HG02938 (cell line): ENCODE measurements at regions not wholly inside any gene's neighbourhood (a gene's known extent, or its start where the extent isn't known, plus 50 kb on each side); places are given as distances from the start of the nearest gene placed in this dataset.
A peak's percentile ranks its signal among the peaks of the same experiment; 100 is the strongest.
"Not testable (repeated sequence)": the region's sequence is repeated elsewhere in the genome, so short reads cannot be mapped to it uniquely, and the experiment has no call there.

Experiments used
- ATAC-seq: cut with Tn5 transposase; IDR thresholded peaks from one replicate; pipeline ENCODE4 v1.9.1; 2021; ENCODE audit warnings: mild to moderate bottlenecking, moderate library complexity; ENCODE audit not compliant: unreplicated experiment

DNA sequence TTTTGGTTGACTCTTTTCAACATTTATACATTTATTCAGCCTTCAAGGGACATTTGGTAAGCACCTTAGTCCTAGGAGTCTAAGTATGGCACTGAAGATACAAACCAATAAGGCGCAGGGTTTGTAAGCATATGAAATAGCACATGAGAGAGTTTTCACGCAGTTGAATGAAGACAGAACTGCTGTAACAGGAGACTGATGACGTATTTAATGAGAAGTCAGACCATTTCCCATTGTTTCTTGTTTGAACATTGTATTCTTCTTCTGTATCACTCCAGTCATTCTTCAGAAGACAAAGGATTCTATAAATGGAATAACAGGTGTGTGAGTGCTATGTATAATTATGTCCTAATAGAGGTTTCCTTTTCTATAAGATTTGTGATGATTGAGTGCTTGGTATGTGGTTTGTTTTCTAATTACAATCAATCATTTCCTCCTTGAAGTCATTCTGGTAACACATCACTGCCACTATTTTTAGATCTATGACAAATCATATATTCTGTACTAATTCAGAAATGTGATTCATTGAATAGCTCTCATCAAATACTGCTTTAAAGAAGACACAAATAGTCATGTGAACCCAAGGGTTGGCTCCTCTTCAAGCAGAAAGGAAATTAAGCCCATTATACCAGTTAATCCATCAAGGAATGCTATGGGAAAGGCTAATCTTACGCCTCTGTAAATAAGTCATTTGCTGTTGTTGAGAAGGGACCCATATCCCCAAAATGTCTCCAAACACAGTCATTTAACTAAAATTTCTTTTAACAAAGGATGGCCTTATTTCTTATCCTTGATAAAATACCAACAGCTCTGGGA lies 222.8 kb upstream of the NBEA start:
- ATAC-seq = no peak

DNA sequence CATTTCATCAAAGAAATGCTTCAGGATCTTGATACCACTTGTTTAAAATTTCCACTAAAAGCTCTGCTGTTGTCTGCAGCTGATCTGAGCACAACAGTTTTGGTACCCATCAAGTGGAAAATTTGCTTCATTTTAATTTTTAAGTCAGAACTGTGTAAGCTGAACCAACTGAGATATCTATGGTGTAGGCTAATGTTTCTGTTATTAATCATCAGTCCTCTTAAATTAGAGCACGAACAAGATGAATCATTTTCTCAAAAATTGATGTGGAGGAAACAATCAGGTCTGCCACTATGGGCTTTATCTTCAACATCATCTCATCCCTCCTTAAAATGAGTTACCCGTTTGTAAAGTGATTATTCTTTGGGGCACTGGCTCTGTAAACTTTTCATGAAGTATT lies 221.5 kb upstream of the NBEA start:
- no peak for ATAC-seq

DNA sequence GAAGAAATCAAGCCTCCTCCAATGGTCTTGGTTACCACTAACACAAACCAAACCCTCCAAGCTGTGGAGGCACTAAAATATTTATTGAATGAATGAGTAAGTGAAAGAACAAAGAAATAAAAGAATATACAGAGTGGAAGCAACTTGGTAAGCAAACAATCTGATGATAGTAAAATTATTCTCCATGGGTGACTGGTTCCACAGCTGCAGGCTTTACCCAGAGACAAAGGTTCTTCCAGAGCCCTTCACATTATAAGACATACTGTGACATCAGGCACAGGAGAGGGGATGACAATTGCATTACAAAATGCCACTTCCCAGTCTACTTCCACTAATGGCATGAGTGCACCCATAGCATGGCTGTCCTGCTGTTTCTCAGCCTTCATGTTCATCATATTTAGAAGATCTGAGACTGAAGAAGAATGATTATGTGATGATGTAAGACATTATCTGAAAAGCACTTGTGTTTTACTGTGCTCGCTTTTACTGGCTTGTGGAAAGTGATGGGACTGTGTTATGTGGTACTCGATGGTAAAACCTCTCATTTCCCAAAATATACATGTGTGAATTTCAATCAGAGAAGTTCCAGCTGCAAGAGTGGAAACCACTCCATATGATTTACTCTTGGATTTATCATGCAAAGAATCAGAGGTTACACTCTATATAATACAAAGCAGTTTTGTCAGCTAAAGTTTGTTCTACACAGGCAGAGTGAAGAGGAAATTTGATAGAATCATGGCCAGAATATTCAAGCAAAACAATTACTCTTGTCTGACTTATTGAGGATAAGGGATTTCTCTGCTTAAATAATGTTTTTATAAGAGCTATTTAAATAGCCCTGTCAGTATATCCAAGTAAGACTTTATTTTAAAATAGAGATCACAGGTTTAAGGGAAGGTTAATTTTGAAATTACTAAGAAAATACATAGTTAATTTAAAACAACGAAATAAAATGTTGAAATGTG lies 220.2 kb upstream of the NBEA start:
- ATAC-seq = no peak

DNA sequence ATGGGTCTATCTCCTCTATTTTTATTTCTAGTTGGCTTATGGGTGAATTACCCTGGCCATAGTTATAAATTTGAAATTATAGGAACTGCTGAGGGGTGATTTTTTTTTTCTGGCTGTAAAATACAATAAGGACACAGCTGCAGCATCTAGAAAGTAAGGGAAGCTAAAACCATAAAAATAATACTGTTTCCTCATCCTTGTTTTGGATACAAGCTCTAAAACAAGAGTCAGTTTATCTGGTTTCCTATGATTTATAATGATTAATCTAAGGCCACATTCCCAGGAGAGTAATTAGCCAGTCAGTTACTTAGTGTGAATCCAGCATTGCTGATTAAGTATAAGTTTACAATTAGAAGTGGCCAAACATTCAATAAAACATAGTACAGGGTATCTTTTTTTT lies 219.1 kb upstream of the NBEA start:
- ATAC-seq = no peak

DNA sequence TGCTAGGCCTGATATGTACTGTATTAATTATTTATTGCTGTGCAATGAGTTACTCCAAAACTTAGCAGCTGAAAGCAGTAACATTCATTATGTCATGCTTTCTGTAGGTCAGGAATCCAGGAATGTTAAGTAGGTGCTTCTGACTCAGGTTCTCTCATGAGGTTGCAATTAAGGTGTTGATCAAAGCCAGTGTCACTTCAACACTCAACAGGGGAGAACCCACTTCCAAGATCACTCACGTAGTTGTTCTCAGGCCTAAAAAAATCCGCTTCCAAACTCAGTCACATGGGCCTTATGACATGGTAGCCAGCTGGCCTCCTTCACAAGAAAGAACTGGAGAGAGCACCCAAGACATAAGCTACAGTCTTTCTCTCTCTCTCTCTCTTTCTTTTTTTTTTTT lies 211.1 kb upstream of the NBEA start:
- ATAC-seq = no peak

DNA sequence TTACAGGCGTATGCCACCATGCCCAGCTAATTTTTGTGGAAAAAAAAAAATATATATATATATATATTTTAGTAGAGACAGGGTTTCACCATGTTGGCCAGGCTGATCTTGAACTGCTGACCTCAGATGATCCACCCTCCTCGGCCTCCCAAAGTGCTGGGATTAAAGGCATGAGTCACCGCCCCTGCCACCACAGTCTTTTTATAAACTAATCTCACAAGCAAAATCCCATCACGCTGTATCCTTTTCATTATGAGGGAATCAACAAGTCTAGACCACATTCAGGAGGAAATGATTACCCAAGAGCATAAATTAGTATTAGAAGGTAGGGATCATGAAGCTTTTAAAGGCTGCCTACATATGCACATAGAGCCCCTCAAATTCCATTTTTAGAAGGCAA lies 210.6 kb upstream of the NBEA start:
- ATAC-seq = no peak

DNA sequence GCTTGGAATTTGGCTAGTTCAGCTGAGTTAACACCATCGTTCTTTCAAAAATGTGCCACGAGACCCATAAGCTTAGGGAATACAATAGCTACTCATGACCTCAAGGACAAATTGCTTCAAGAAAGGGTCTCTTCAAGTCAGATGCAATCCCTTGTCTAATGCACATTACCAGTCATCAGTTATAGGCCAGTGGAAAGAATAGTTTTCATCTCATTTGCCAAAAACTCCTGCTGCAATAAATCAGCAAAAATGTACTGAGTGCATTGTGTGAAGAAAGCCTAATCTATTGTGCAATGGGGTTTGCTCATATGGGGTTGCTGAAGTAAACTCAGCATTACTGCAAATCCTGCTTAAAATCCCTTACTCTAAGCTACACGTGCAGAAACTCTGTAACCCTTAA lies 208.3 kb upstream of the NBEA start:
- no peak for ATAC-seq

DNA sequence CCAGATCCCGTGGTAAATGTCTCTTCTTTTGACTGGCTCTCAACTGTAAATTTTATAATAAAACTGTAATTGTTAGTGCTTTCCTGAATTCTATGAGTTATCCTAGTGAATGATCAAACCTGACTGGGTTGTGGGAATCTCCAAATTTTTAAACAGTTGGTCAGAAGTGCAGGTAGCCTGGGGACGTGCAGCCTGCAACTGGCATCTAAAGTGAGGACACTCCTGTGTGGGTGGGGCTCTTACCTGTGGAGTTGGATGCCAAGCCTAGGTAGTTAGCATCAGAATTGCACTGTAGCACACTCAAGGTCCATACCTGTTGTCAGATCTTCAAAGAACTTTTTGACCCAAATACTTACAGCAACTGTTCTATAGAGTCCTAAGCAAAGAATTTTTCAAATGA lies 207.1 kb upstream of the NBEA start:
- no peak for ATAC-seq

DNA sequence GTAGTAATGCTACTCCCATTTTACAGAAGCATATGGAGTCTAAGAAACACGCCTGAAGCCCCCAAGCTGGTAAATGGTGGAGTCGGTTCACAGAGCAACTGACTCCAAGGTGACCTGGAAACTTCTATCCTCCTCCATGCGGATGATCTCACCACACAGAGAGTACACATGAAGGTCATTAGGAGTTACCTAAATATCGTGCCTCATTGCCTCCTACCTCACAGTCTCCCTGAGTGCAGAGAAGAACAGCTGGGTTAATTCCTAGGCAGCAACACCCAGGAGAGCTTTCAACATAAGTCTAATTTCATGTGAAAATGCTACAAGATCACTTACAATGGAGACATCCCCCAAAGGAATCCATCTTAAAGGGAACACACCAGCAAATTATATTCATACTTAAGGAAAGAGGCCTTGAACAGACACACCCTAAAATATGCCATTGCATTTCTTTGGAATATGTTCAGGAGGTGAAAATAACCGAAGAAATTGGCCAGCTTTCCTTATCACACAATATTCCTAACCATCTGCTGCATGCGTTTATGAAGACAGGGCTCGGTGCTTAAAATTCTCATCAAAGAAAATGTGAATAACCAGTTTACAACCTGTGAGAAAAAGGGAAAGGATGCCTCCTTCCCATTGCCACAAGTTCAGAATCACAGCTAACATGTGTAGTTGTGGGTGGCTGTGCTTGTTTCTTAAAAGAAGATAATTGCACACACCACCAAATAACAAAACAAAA lies 203.6 kb upstream of the NBEA start:
- ATAC-seq = no peak

DNA sequence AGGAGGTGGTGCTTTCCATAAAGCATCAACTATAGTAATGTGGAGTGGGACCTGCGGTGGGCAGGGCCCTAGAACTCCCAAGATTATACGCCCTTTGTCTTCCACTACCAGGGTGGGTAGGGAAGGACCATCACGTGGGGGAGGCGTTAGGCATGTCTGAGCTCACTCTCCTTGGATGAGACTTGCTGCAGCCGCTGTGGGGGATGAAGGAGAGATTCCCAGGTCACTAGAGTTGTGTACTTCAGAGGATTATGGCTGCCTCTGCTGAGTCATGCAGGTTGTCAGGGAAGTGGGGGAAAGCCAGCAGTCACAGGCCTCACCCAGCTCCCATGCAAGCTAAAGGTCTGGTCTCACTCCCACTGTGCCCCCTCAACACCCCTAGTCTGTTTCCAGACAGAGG lies 195.0 kb upstream of the NBEA start:
- ATAC-seq = not testable (repeated sequence)

DNA sequence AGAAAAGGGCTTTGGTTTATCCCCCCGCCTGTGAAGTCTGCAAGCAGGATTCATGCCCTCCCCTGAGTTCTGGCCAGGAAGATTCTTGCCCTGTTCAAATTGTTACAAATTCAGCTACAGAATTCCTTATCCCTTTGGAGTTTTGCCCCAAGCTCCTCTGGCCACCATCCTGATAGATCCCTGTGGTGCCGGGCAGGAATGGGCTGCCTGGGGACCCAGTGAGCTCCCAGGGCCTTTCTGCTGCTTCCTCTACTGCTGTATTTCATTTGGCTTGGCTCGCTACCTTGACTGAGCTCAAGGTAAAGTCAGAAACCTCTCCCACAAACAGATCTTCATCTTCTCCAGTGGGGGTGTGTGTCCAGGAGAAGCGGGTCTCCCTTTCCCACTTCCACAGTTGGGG lies 194.6 kb upstream of the NBEA start:
- no peak for ATAC-seq

DNA sequence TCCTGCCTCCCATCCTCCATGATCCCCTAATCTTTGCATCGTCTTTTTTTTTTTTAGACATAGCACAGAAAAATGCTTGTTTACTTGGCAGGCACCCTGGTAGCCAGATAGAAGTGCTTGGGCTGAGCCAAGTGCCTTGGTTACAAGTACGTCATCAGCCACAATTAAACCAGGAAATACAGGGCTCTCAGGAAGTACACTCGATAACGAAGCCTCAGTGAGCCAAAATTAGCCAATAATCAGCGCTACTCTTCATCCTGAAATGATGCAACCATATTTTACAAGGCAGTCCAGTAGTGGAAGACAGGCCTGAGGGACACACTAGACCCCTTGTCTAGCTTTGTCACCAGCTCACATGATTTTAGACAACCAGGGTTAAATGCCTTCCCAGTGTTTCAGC lies 194.0 kb upstream of the NBEA start:
- ATAC-seq = no peak

DNA sequence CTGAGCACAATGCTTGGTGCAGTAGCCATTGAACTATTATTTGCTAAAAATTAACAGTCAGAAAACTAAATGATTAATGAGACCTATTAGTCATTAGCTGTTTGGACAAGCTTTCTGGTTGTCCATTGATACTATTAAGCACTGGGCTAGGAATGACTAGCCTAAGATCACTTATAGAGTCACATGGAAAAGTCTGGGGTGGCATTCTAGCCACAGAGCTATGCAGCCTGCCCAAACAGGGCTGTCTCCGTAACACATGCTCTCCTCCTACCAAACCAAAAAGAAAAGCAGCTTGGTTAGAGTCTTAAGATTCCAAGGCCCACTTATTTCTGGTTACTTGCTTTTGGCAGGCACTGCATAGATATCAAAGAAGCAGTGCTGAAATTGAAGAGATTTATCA lies 193.5 kb upstream of the NBEA start:
- no peak for ATAC-seq

DNA sequence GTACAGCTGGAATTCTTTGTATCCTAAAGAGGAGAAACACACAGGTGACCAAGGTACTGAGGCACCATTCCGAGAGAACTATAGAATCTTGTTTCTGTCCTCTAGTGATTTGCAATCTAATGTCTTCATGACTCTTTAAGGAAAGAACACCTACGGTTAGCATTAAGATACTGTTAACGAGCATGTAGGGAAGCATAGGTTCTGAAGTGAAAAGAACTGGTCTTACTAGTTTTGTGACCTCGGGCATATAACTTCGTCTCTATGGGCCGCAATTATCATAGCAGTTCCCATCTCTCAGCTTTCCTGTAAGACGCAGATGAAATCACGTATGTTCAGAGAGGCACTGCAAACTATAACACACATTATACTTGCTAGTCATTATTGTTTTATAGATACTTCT lies 193.0 kb upstream of the NBEA start:
- no peak for ATAC-seq

DNA sequence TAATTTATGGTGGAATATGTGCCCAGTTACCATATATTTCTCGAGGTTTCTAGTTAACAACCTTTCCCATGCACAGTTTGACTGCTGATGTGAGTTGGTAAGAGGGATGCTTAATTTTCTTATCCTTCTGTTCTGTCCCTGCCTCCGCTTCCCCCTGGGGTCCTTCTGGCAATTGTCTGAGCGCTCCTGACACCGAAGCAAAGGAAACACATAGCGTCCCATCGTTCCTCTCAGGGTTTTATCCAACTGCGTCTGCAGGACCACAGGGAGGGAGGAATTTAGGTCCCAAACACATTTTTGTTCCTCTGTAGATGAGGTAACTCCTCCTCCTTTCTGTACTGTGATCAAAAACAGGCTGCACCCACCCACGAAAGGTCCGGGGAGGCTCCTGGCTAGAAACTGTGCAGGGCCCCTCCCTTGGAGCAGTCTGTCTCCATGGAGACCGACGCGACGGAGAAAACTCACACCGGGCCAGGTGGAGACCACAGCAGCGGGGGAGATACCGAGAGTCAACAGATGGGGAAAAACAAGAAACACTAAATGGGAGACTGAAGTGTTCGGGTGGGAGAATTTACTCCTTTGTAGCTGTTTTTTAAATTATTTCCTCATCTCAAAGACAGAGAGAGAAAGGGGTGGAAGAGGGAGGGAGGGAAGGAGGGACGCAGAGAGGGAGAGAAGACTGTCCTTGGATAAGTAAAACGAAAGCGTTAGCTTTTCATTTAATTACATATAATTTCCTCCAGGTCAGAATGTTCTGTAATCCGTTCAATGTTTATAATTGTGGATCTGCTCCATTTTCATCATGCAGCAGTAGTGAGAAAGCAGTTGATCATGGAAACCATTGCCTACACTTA lies 191.8 kb upstream of the NBEA start:
- peak; percentile 49 for ATAC-seq

DNA sequence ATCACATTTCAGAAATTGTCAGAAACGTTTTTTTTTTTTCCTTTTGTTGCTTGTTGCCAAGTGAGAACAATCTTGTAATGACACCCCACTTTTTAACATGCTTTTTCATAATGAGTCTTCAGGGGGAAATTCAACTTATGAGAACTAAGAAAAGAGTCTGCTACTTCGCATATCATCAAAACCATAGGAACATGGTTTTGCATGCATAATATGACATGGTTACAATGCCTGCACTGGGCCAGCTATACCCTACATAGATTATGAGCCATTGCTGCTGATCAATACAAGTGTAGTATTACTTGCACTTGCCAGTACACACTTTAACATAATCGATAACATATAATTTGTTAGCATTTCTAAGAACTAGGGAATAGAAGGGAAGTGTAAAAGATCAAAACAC lies 191.0 kb upstream of the NBEA start:
- peak; percentile 45 for ATAC-seq

DNA sequence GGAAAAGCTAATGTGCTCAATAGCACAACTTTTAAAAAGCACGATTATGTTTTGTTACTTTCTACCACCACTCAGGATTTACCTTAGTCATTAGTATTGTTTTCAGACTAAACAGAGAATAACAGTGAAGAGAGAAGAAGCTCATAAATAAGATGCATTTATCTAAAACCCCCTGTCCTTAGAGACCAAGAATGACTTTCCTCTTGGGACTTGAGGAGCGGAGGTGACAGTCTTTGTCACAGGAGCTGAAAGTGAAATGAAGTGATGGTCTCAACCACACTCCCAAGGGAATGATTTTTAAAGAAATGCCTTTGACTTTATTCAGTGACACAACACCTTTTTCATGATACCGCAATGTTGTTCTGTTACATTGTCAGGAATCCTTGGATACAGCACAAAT lies 190.6 kb upstream of the NBEA start:
- no peak for ATAC-seq

DNA sequence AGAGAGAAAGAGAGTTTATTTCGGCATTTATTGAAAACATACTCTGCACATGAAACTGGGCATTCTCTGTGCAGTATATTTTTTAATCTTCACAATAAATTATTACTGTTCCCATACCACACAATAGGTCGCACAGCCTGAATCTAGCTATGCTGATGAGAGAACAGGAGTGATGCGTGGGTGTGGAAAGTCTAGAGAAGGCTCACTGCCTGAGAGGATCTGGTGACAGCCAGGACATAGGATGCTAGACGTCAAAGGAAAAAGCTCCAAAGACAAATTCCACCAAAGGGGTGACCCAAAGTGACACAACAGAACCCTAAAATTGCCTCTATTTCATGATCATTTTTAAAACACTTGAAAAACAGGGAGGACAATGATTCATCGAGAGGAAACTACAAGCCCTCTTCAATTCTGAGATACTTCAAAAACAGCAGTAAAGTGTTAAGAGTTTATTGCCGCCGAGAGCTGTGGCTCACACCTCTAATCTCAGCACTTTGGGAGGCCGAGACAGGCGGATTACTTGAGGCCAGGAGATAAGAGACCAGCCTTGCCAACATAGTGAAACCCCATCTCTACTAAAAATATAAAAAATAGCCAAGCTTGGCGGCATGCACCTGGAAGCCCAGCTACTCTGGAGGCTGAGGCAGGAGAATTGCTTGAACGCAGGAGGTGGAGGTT lies 189.6 kb upstream of the NBEA start:
- ATAC-seq = no peak

DNA sequence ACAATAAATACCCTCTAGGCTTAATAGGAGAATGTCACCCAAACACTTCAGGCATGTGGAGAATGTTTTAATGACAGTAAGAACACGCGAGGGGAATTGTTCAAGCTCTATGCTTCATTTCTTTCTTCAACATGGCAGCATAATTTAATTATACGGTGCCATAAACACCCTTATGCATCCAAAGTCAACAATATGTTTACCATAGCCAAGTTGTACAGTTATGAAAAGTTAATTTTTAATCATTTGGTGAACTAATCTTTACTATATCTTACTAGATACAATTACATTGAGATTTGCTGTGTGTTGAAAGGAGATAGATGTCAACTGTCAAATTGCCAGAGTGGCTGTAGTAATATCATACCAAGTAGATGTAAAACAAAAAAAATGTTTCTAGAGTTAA lies 185.9 kb upstream of the NBEA start:
- no peak for ATAC-seq

DNA sequence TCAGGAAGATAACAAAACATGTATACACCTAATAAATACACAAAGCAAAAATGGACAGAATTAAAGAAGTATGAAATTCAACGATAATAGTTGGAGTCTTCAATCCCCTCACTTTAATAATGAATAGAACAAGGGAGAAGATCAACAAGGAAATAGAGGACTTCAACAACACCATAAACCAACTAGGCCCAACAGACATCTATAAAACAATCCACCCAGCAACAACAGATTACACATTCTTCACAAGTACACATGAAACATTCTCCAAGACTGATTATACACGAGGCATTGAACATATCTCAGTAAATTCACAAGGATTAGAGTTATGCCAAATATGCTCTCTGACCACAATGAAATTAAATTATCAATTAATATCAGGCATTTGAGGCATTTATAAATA lies 185.5 kb upstream of the NBEA start:
- ATAC-seq = no peak
